ENCODE measurements at regions not wholly inside any gene's neighbourhood (a gene's known extent, or its start where the extent isn't known, plus 50 kb on each side); places are given as distances from the start of the nearest gene placed in this dataset.

DNA sequence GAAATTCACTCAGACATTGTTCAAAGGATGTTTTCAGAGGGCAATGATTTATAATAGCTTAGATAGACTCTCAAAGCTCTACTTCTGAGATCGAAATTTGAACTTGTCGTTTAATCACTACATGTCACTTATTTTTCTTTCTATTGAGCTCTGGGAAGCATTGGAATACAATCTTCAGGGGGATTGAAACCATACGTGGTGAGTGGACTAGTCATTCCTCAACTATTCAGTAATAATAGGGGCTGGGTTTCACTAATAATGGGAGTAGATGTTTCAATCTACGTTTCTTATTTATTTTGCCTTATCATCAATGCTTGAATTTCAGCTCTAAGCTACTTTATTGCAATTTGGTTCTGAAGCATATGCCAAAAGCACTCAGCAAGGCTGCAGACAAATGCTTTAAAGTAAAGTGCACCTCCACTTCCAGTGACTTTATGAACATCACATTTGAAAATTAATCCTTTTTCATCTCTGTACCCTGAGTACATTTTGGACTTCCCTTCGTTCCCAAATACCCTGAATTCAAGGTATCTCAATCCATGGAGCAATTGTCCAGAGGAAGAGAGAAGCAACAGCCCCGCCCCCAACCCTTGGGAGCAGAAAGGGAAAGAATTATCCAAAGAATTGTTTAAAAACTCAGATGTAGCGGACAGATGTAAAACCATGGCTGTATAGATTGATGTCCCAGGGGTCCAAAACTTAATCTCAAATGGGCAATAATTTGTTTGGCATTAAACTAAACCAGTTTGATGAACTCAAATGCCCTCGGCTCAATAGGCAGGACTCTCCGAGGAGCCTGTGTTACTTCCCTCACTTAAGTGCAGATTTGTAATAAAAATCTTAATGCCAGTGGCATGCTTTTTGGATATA lies 68.1 kb downstream of the HFE start:
- in situ Hi-C loops (cut with HindIII; ENCODE audit: low pct_unique_long_range_greater_than_20kb, low sequenced_read_pairs) = no loop called here
- intact Hi-C loops (cut with micrococcal nuclease; ENCODE audit: unreplicated experiment) = loop anchor here (5.0 kb wide), 1 partner anchor 42 kb away; a partner anchor contains a TSS
- no TSS peak for BruUV-seq (replicated peaks)
- Histone ChIP-seq H3K4me3 (ENCODE audit: low read depth in 2 of 2, low read length in 2 of 2) (peak overlapping the region; percentile 59 to 94), H3K9me3 (ENCODE audit: control insufficient read depth, insufficient read depth, low read depth, low read length) (no peaks in the 10 kb centered on the region), H3K27me3 (ENCODE audit: control insufficient read depth, insufficient read depth, low read length) (no peaks in the 10 kb centered on the region), H3K36me3 (ENCODE audit: control insufficient read depth, insufficient read depth, low read length) (no peaks in the 10 kb centered on the region; the same call in 1 of the 2 replicates), H3K4me1 (ENCODE audit: control insufficient read depth, insufficient read depth, low read length) (peaks cover 8% of the 10 kb centered on the region), H3K27ac (ENCODE audit: low read length) (peak overlapping the region; percentile 99)
- DNase-seq (ENCODE audit: low read depth, low spot score) (no peak), ATAC-seq (no peak)
- TF ChIP-seq SIN3A (IDR thresholded peaks at IDR 0.05; ENCODE audit: borderline replicate concordance, insufficient read depth, low read depth, low read length) (no peak), POLR2AphosphoS5 (IDR thresholded peaks at IDR 0.05; ENCODE audit: low read depth, low read length) (no peak), TCF7L2 (IDR thresholded peaks at IDR 0.05; ENCODE audit: low read depth, low read length) (no peak)
- TF ChIP-seq, protein P1, sequence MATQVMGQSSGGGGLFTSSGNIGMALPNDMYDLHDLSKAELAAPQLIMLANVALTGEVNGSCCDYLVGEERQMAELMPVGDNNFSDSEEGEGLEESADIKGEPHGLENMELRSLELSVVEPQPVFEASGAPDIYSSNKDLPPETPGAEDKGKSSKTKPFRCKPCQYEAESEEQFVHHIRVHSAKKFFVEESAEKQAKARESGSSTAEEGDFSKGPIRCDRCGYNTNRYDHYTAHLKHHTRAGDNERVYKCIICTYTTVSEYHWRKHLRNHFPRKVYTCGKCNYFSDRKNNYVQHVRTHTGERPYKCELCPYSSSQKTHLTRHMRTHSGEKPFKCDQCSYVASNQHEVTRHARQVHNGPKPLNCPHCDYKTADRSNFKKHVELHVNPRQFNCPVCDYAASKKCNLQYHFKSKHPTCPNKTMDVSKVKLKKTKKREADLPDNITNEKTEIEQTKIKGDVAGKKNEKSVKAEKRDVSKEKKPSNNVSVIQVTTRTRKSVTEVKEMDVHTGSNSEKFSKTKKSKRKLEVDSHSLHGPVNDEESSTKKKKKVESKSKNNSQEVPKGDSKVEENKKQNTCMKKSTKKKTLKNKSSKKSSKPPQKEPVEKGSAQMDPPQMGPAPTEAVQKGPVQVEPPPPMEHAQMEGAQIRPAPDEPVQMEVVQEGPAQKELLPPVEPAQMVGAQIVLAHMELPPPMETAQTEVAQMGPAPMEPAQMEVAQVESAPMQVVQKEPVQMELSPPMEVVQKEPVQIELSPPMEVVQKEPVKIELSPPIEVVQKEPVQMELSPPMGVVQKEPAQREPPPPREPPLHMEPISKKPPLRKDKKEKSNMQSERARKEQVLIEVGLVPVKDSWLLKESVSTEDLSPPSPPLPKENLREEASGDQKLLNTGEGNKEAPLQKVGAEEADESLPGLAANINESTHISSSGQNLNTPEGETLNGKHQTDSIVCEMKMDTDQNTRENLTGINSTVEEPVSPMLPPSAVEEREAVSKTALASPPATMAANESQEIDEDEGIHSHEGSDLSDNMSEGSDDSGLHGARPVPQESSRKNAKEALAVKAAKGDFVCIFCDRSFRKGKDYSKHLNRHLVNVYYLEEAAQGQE (IDR thresholded peaks at IDR 0.05; ENCODE audit: insufficient read depth in 1 of 2, low read depth in 2 of 2, low read length in 1 of 2) = no peak
- TF ChIP-seq, protein P2, sequence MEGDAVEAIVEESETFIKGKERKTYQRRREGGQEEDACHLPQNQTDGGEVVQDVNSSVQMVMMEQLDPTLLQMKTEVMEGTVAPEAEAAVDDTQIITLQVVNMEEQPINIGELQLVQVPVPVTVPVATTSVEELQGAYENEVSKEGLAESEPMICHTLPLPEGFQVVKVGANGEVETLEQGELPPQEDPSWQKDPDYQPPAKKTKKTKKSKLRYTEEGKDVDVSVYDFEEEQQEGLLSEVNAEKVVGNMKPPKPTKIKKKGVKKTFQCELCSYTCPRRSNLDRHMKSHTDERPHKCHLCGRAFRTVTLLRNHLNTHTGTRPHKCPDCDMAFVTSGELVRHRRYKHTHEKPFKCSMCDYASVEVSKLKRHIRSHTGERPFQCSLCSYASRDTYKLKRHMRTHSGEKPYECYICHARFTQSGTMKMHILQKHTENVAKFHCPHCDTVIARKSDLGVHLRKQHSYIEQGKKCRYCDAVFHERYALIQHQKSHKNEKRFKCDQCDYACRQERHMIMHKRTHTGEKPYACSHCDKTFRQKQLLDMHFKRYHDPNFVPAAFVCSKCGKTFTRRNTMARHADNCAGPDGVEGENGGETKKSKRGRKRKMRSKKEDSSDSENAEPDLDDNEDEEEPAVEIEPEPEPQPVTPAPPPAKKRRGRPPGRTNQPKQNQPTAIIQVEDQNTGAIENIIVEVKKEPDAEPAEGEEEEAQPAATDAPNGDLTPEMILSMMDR (IDR thresholded peaks at IDR 0.05) = no peak
- CTCF ChIA-PET = no interaction called here
- POLR2A ChIA-PET = interaction anchor here (0.5 to 4.6 kb wide), 6 partner anchors 8 to 110 kb away, joined by 3 to 88 read pairs (median 9); a partner anchor contains a TSS

DNA sequence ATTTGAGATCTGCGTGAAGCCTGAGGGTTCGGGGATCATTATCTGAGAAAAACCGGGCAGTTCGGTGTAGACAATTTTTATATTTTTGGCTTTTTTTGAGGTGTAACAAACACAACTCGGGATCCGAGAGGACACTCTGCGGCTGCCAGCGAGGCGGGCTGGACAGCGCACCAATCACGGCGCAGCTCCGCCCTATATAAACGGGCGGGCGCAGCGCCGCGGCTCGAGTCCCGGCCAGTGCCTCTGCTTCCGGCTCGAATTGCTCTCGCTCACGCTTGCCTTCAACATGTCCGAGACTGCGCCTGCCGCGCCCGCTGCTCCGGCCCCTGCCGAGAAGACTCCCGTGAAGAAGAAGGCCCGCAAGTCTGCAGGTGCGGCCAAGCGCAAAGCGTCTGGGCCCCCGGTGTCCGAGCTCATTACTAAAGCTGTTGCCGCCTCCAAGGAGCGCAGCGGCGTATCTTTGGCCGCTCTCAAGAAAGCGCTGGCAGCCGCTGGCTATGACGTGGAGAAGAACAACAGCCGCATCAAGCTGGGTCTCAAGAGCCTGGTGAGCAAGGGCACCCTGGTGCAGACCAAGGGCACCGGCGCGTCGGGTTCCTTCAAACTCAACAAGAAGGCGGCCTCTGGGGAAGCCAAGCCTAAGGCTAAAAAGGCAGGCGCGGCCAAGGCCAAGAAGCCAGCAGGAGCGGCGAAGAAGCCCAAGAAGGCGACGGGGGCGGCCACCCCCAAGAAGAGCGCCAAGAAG lies 69.0 kb downstream of the HFE start:
- CTCF ChIA-PET = no interaction called here
- no peaks in the 10 kb centered on the region for H3K27me3 ChIP-seq (ENCODE audit: control insufficient read depth, insufficient read depth, low read length)

More for the DNA sequence above, 69.0 kb downstream of the HFE start:
- BruUV-seq (replicated peaks) = TSS peak; percentile 67
- no peaks in the 10 kb centered on the region; the same call in 1 of the 2 replicates for H3K36me3 ChIP-seq (ENCODE audit: control insufficient read depth, insufficient read depth, low read length)
- TF ChIP-seq TCF7L2 (IDR thresholded peaks at IDR 0.05; ENCODE audit: low read depth, low read length) = no peak
- TF ChIP-seq, protein P2 (IDR thresholded peaks at IDR 0.05) = no peak
- TF ChIP-seq SIN3A (IDR thresholded peaks at IDR 0.05; ENCODE audit: borderline replicate concordance, insufficient read depth, low read depth, low read length) = peak; percentile 95; the same call in 1 of the 2 replicates
- peak; percentile 99 for TF ChIP-seq POLR2AphosphoS5 (IDR thresholded peaks at IDR 0.05; ENCODE audit: low read depth, low read length)
- TF ChIP-seq, protein P1 (IDR thresholded peaks at IDR 0.05; ENCODE audit: insufficient read depth in 1 of 2, low read depth in 2 of 2, low read length in 1 of 2) = peak; percentile 52 to 84; a peak in 3 of 4 replicates
- ATAC-seq (peak; percentile 82), DNase-seq (ENCODE audit: low read depth, low spot score) (peak; percentile 87)
- H3K4me1 ChIP-seq (ENCODE audit: control insufficient read depth, insufficient read depth, low read length) = peaks cover 11% of the 10 kb centered on the region
- no peaks in the 10 kb centered on the region for H3K9me3 ChIP-seq (ENCODE audit: control insufficient read depth, insufficient read depth, low read depth, low read length)
- in situ Hi-C loops (cut with HindIII; ENCODE audit: low pct_unique_long_range_greater_than_20kb, low sequenced_read_pairs) (no loop called here), intact Hi-C loops (cut with micrococcal nuclease; ENCODE audit: unreplicated experiment) (loop anchor here (5.0 kb wide), 1 partner anchor 41 kb away; a partner anchor contains a TSS)
- POLR2A ChIA-PET = interaction anchor here (0.6 to 4.6 kb wide), 10 partner anchors 9 to 129 kb away, joined by 3 to 88 read pairs (median 4); a partner anchor contains a TSS
- peak overlapping the region; percentile 99 for H3K27ac ChIP-seq (ENCODE audit: low read length)
- peak overlapping the region; percentile 59 to 94 for H3K4me3 ChIP-seq (ENCODE audit: low read depth in 2 of 2, low read length in 2 of 2)
